ENCODE measurements at regions not wholly inside any gene's neighbourhood (a gene's known extent, or its start where the extent isn't known, plus 50 kb on each side); places are given as distances from the start of the nearest gene placed in this dataset.
A peak's percentile ranks its signal among the peaks of the same experiment; 100 is the strongest.
"Not testable (repeated sequence)": the region's sequence is repeated elsewhere in the genome, so short reads cannot be mapped to it uniquely, and the experiment has no call there.

- ChIA-PET CTCF (no interaction called here), POLR2A (interaction anchor here (0.6 kb wide), 1 partner anchor 248 kb away, joined by 3 read pairs; no protein-coding TSS in a partner anchor)
These were observed 85.8 kb upstream of the S1PR3 start for GRCh38 chr9:88905506-88905905.

GRCh38 chr9:88915916-88916315 lies 75.4 kb upstream of the S1PR3 start:
- Mint-ChIP-seq H3K27ac (no peak overlapping the region), H3K9me3 (peaks cover 11% of the 10 kb centered on the region), H3K4me1 (ENCODE audit: low read depth) (peaks cover 7% of the 10 kb centered on the region), H3K4me3 (no peak overlapping the region), H3K27me3 (peaks cover 8% of the 10 kb centered on the region), H3K36me3 (peaks cover 1% of the 10 kb centered on the region)
- intact Hi-C loops (cut with micrococcal nuclease), result no loop called here
- DNase-seq, result no peak
- POLR2A ChIA-PET, result no interaction called here
- CTCF ChIA-PET, result no interaction called here

More at GRCh38 chr9:88905506-88905905, 85.8 kb upstream of the S1PR3 start:
- Mint-ChIP-seq H3K27ac (no peak overlapping the region), H3K4me3 (no peak overlapping the region), H3K27me3 (peaks cover 38% of the 10 kb centered on the region), H3K36me3 (peaks cover 2% of the 10 kb centered on the region), H3K4me1 (ENCODE audit: low read depth) (no peaks in the 10 kb centered on the region), H3K9me3 (peaks cover 6% of the 10 kb centered on the region)
- DNase-seq, result no peak
- intact Hi-C loops (cut with micrococcal nuclease), result no loop called here

GRCh38 chr9:88916894-88917293 lies 74.4 kb upstream of the S1PR3 start:
- H3K36me3 Mint-ChIP-seq, result peaks cover 1% of the 10 kb centered on the region
- no peak for DNase-seq
- no peak overlapping the region for H3K4me3 Mint-ChIP-seq
- ChIA-PET CTCF (no interaction called here), POLR2A (no interaction called here)
- peaks cover 10% of the 10 kb centered on the region for H3K27me3 Mint-ChIP-seq
- peaks cover 11% of the 10 kb centered on the region for H3K9me3 Mint-ChIP-seq
- H3K27ac Mint-ChIP-seq, result no peak overlapping the region
- peaks cover 16% of the 10 kb centered on the region for H3K4me1 Mint-ChIP-seq (ENCODE audit: low read depth)
- intact Hi-C loops (cut with micrococcal nuclease), result no loop called here

- CTCF ChIA-PET, result no interaction called here
These were observed 73.9 kb upstream of the S1PR3 start for GRCh38 chr9:88917375-88917774.

GRCh38 chr9:88918537-88918936 lies 72.7 kb upstream of the S1PR3 start:
- POLR2A ChIA-PET; H3K27ac Mint-ChIP-seq; H3K36me3 Mint-ChIP-seq; H3K4me3 Mint-ChIP-seq; DNase-seq; intact Hi-C loops (cut with micrococcal nuclease): not testable (repeated sequence)
- Mint-ChIP-seq H3K9me3 (peaks cover 11% of the 10 kb centered on the region), H3K27me3 (peaks cover 12% of the 10 kb centered on the region), H3K4me1 (ENCODE audit: low read depth) (peaks cover 33% of the 10 kb centered on the region)
- CTCF ChIA-PET, result interaction anchor here (0.6 kb wide), 1 partner anchor 815 kb away, joined by 3 read pairs; no protein-coding TSS in a partner anchor

More at GRCh38 chr9:88917375-88917774, 73.9 kb upstream of the S1PR3 start:
- peaks cover 12% of the 10 kb centered on the region for H3K27me3 Mint-ChIP-seq
- POLR2A ChIA-PET, result no interaction called here
- H3K4me3 Mint-ChIP-seq, result no peak overlapping the region
- H3K9me3 Mint-ChIP-seq, result peaks cover 11% of the 10 kb centered on the region
- H3K4me1 Mint-ChIP-seq (ENCODE audit: low read depth), result peaks cover 21% of the 10 kb centered on the region
- H3K36me3 Mint-ChIP-seq, result peaks cover 1% of the 10 kb centered on the region
- H3K27ac Mint-ChIP-seq, result no peak overlapping the region
- intact Hi-C loops (cut with micrococcal nuclease), result no loop called here
- no peak for DNase-seq

GRCh38 chr9:88920645-88921044 lies 70.6 kb upstream of the S1PR3 start:
- intact Hi-C loops (cut with micrococcal nuclease), result no loop called here
- peaks cover 11% of the 10 kb centered on the region for H3K9me3 Mint-ChIP-seq
- CTCF ChIA-PET, result no interaction called here
- H3K27me3 Mint-ChIP-seq, result peaks cover 10% of the 10 kb centered on the region
- DNase-seq, result no peak
- no peak overlapping the region for H3K4me3 Mint-ChIP-seq
- no peak overlapping the region for H3K27ac Mint-ChIP-seq
- peaks cover 41% of the 10 kb centered on the region for H3K4me1 Mint-ChIP-seq (ENCODE audit: low read depth)
- H3K36me3 Mint-ChIP-seq, result peaks cover 1% of the 10 kb centered on the region
- POLR2A ChIA-PET, result no interaction called here

GRCh38 chr9:88922091-88922490 lies 69.2 kb upstream of the S1PR3 start:
- Mint-ChIP-seq H3K36me3 (peaks cover 1% of the 10 kb centered on the region), H3K27me3 (peaks cover 8% of the 10 kb centered on the region), H3K4me1 (ENCODE audit: low read depth) (peaks cover 40% of the 10 kb centered on the region), H3K4me3 (no peak overlapping the region), H3K27ac (no peak overlapping the region), H3K9me3 (peaks cover 11% of the 10 kb centered on the region)
- CTCF ChIA-PET, result no interaction called here
- DNase-seq, result peak; percentile 64
- POLR2A ChIA-PET, result no interaction called here
- intact Hi-C loops (cut with micrococcal nuclease), result loop anchor here (1.0 to 2.0 kb wide), 2 partner anchors 67 to 87 kb away; no protein-coding TSS in a partner anchor

GRCh38 chr9:88923092-88923491 lies 68.2 kb upstream of the S1PR3 start:
- Mint-ChIP-seq H3K27ac (no peak overlapping the region), H3K36me3 (peaks cover under 1% of the 10 kb centered on the region), H3K4me1 (ENCODE audit: low read depth) (peaks cover 44% of the 10 kb centered on the region), H3K4me3 (no peak overlapping the region), H3K27me3 (peaks cover 8% of the 10 kb centered on the region), H3K9me3 (peaks cover 7% of the 10 kb centered on the region)
- CTCF ChIA-PET, result no interaction called here
- POLR2A ChIA-PET, result no interaction called here
- no peak for DNase-seq
- intact Hi-C loops (cut with micrococcal nuclease), result loop anchor here (2.0 kb wide), 1 partner anchor 88 kb away; no protein-coding TSS in a partner anchor

- H3K27me3 Mint-ChIP-seq, result peaks cover 8% of the 10 kb centered on the region
- POLR2A ChIA-PET, result no interaction called here
- H3K4me1 Mint-ChIP-seq (ENCODE audit: low read depth), result peaks cover 44% of the 10 kb centered on the region
- CTCF ChIA-PET, result no interaction called here
- intact Hi-C loops (cut with micrococcal nuclease), result loop anchor here (2.0 kb wide), 1 partner anchor 89 kb away; no protein-coding TSS in a partner anchor
- DNase-seq, result peak; percentile 47
- H3K4me3 Mint-ChIP-seq, result no peak overlapping the region
- H3K27ac Mint-ChIP-seq, result no peak overlapping the region
- peaks cover 6% of the 10 kb centered on the region for H3K9me3 Mint-ChIP-seq
- H3K36me3 Mint-ChIP-seq, result no peaks in the 10 kb centered on the region
These were observed 67.5 kb upstream of the S1PR3 start for GRCh38 chr9:88923653-88924288.

- Mint-ChIP-seq H3K4me3 (no peak overlapping the region), H3K27ac (no peak overlapping the region), H3K36me3 (no peaks in the 10 kb centered on the region), H3K4me1 (ENCODE audit: low read depth) (peaks cover 42% of the 10 kb centered on the region), H3K27me3 (peaks cover 8% of the 10 kb centered on the region), H3K9me3 (peaks cover 2% of the 10 kb centered on the region)
- POLR2A ChIA-PET, result no interaction called here
- CTCF ChIA-PET, result no interaction called here
- intact Hi-C loops (cut with micrococcal nuclease), result no loop called here
- DNase-seq, result no peak
These were observed 65.8 kb upstream of the S1PR3 start for GRCh38 chr9:88925481-88925880.

- peaks cover 29% of the 10 kb centered on the region for H3K4me1 Mint-ChIP-seq (ENCODE audit: low read depth)
- DNase-seq, result no peak
- ChIA-PET CTCF (no interaction called here), POLR2A (no interaction called here)
- H3K27me3 Mint-ChIP-seq, result peaks cover 4% of the 10 kb centered on the region
- H3K36me3 Mint-ChIP-seq, result peaks cover 4% of the 10 kb centered on the region
- peaks cover 6% of the 10 kb centered on the region for H3K9me3 Mint-ChIP-seq
- H3K4me3 Mint-ChIP-seq, result no peak overlapping the region
- intact Hi-C loops (cut with micrococcal nuclease), result no loop called here
- H3K27ac Mint-ChIP-seq, result no peak overlapping the region
These were observed 64.3 kb upstream of the S1PR3 start for GRCh38 chr9:88926781-88927505.

- intact Hi-C loops (cut with micrococcal nuclease), result no loop called here
- Mint-ChIP-seq H3K4me3 (no peak overlapping the region), H3K4me1 (ENCODE audit: low read depth) (peaks cover 24% of the 10 kb centered on the region), H3K27me3 (peaks cover 5% of the 10 kb centered on the region), H3K27ac (no peak overlapping the region), H3K9me3 (peaks cover 6% of the 10 kb centered on the region), H3K36me3 (peaks cover 4% of the 10 kb centered on the region)
- POLR2A ChIA-PET, result no interaction called here
- CTCF ChIA-PET, result no interaction called here
- DNase-seq, result no peak
These were observed 63.8 kb upstream of the S1PR3 start for GRCh38 chr9:88927510-88927909.

- intact Hi-C loops (cut with micrococcal nuclease), result no loop called here
- peaks cover 4% of the 10 kb centered on the region for H3K36me3 Mint-ChIP-seq
- POLR2A ChIA-PET, result interaction anchor here (0.7 kb wide), 1 partner anchor 489 kb away, joined by 3 read pairs; no protein-coding TSS in a partner anchor
- DNase-seq, result no peak
- no peak overlapping the region for H3K27ac Mint-ChIP-seq
- peaks cover 6% of the 10 kb centered on the region for H3K9me3 Mint-ChIP-seq
- CTCF ChIA-PET, result no interaction called here
- H3K27me3 Mint-ChIP-seq, result peaks cover 9% of the 10 kb centered on the region
- no peak overlapping the region for H3K4me3 Mint-ChIP-seq
- peaks cover 5% of the 10 kb centered on the region for H3K4me1 Mint-ChIP-seq (ENCODE audit: low read depth)
These were observed 60.6 kb upstream of the S1PR3 start for GRCh38 chr9:88930716-88931115.
